ENCODE measurements at regions not wholly inside any gene's neighbourhood (a gene's known extent, or its start where the extent isn't known, plus 50 kb on each side); places are given as distances from the start of the nearest gene placed in this dataset.
"Not testable (repeated sequence)": the region's sequence is repeated elsewhere in the genome, so short reads cannot be mapped to it uniquely, and the experiment has no call there.

GRCh38 chr6:26937258-26937657 is 277.7 kb upstream of the ZNF322 start:
- H3K9ac ChIP-seq (ENCODE audit: control insufficient read depth, extremely low read depth, insufficient read depth, low read length); H3K4me1 ChIP-seq (ENCODE audit: control insufficient read depth, extremely low read depth, insufficient read depth, low read length); H3K9me1 ChIP-seq (ENCODE audit: control insufficient read depth, extremely low read depth, insufficient read depth, low read length); DNase-seq (ENCODE audit: low read depth, low spot score); dilution Hi-C loops (cut with MboI; ENCODE audit: extremely low pct_ligation_motif_present, low sequenced_read_pairs); FAIRE-seq; H3K9me3 ChIP-seq (ENCODE audit: control insufficient read depth, low read depth, low read length); H3K79me2 ChIP-seq (ENCODE audit: control insufficient read depth, insufficient read depth, low read length); H3K4me2 ChIP-seq (ENCODE audit: control insufficient read depth, extremely low read depth, insufficient read depth, low read depth, low read length); H4K20me1 ChIP-seq (ENCODE audit: control insufficient read depth, extremely low read depth, insufficient read depth, low read length); H3K36me3 ChIP-seq (ENCODE audit: control insufficient read depth in 2 of 2, extremely low read depth in 1 of 2, insufficient read depth in 2 of 2, low read length in 2 of 2); H3K4me3 ChIP-seq (ENCODE audit: control insufficient read depth in 2 of 3, extremely low read depth in 1 of 3, insufficient read depth in 2 of 3, low read depth in 1 of 3, low read length in 3 of 3); H2AFZ ChIP-seq (ENCODE audit: control insufficient read depth, low read length); H3K27ac ChIP-seq (ENCODE audit: control insufficient read depth, insufficient read depth, low read length); H3K27me3 ChIP-seq (ENCODE audit: control insufficient read depth, extremely low read depth, insufficient read depth, low read length): not testable (repeated sequence)

DNA sequence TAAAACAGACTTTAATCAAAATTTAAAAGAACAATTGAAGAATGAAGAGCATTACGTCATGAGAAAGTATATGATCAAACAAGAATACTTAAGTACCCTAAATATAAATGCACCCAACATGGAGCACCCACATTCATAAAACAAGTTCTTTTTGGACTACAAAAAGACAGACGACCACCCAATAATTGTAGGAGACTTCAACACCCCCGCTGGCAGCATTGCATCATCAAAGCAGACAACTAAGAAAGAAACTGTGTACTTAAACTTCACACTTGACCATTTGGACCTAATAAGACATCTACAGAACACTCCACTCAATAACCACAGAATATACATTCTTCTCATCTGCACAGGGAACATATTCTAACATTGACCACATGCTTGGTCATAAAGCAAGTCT is 291.7 kb upstream of the ZNF322 start:
- FAIRE-seq; dilution Hi-C loops (cut with MboI; ENCODE audit: extremely low pct_ligation_motif_present, low sequenced_read_pairs); DNase-seq (ENCODE audit: low read depth, low spot score): not testable (repeated sequence)

DNA sequence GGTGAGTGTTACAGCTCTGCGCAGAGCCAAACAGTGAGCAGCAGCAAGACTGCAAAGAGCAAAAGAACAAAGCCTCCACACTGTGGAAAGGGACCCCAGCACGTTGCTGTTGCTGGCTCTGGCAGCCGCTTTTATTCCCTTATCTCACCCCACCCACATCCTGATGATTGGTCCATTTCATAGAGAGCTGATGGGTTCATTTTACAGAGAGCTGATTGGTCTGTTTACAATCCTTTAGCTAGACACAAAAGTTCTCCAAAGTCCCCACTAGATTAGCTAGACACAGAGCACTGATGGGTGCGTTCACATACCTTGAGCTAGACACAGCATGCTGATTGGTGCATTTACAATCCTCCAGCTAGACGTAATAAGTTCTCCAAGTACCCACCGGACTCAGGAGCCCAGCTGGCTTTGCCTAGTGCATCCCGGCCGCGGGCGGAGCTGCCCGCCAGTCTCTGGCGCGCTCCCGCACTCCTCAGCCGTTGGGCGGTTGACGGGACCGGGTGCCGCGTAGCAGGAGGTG is 291.4 kb upstream of the PRSS16 start:
- H3K27ac ChIP-seq (ENCODE audit: control insufficient read depth, insufficient read depth, low read length): not testable (repeated sequence)
- peak overlapping the region in 2 of 3 experiments; percentile 23 to 35 for H3K4me3 ChIP-seq (ENCODE audit: control insufficient read depth in 2 of 3, extremely low read depth in 1 of 3, insufficient read depth in 2 of 3, low read depth in 1 of 3, low read length in 3 of 3)

More for the DNA sequence above, 291.7 kb upstream of the ZNF322 start:
- H3K9ac ChIP-seq (ENCODE audit: control insufficient read depth, extremely low read depth, insufficient read depth, low read length); H3K4me3 ChIP-seq (ENCODE audit: control insufficient read depth in 2 of 3, extremely low read depth in 1 of 3, insufficient read depth in 2 of 3, low read depth in 1 of 3, low read length in 3 of 3); H3K4me1 ChIP-seq (ENCODE audit: control insufficient read depth, extremely low read depth, insufficient read depth, low read length); H4K20me1 ChIP-seq (ENCODE audit: control insufficient read depth, extremely low read depth, insufficient read depth, low read length); H3K79me2 ChIP-seq (ENCODE audit: control insufficient read depth, insufficient read depth, low read length); H3K4me2 ChIP-seq (ENCODE audit: control insufficient read depth, extremely low read depth, insufficient read depth, low read depth, low read length); H3K27me3 ChIP-seq (ENCODE audit: control insufficient read depth, extremely low read depth, insufficient read depth, low read length); H3K36me3 ChIP-seq (ENCODE audit: control insufficient read depth in 2 of 2, extremely low read depth in 1 of 2, insufficient read depth in 2 of 2, low read length in 2 of 2); H3K9me1 ChIP-seq (ENCODE audit: control insufficient read depth, extremely low read depth, insufficient read depth, low read length); H2AFZ ChIP-seq (ENCODE audit: control insufficient read depth, low read length); H3K9me3 ChIP-seq (ENCODE audit: control insufficient read depth, low read depth, low read length); H3K27ac ChIP-seq (ENCODE audit: control insufficient read depth, insufficient read depth, low read length): not testable (repeated sequence)

More for the DNA sequence above, 291.4 kb upstream of the PRSS16 start:
- H3K9me1 ChIP-seq (ENCODE audit: control insufficient read depth, extremely low read depth, insufficient read depth, low read length); H3K27me3 ChIP-seq (ENCODE audit: control insufficient read depth, extremely low read depth, insufficient read depth, low read length); H3K4me1 ChIP-seq (ENCODE audit: control insufficient read depth, extremely low read depth, insufficient read depth, low read length); H3K9me3 ChIP-seq (ENCODE audit: control insufficient read depth, low read depth, low read length); FAIRE-seq; H3K79me2 ChIP-seq (ENCODE audit: control insufficient read depth, insufficient read depth, low read length); H3K4me2 ChIP-seq (ENCODE audit: control insufficient read depth, extremely low read depth, insufficient read depth, low read depth, low read length); H3K36me3 ChIP-seq (ENCODE audit: control insufficient read depth in 2 of 2, extremely low read depth in 1 of 2, insufficient read depth in 2 of 2, low read length in 2 of 2); dilution Hi-C loops (cut with MboI; ENCODE audit: extremely low pct_ligation_motif_present, low sequenced_read_pairs); H3K9ac ChIP-seq (ENCODE audit: control insufficient read depth, extremely low read depth, insufficient read depth, low read length); H4K20me1 ChIP-seq (ENCODE audit: control insufficient read depth, extremely low read depth, insufficient read depth, low read length); H2AFZ ChIP-seq (ENCODE audit: control insufficient read depth, low read length): not testable (repeated sequence)
- peak; percentile 63 for DNase-seq (ENCODE audit: low read depth, low spot score)
